ENCODE measurements at regions not wholly inside any gene's neighbourhood (a gene's known extent, or its start where the extent isn't known, plus 50 kb on each side); places are given as distances from the start of the nearest gene placed in this dataset.

DNA sequence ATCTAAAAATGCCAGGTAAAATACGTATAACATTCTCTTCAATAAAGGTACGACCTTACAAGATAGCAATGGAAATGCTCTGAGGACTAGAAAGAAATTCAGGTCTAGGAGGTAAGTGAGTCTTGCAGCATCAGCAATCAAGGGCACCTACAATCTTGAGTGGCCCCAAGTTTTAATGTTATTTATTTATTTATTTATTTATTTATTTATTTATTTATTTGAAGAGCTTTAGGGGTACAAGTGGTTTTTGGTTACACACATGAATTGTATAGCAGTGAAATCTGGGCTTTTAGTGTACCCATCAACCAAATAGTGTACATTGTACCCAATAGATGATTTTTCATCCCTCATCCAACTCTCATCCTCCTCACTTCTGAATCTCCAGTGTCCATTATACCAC is 574.0 kb upstream of the POU3F2 start:
- no peak overlapping the region for H3K27ac ChIP-seq (ENCODE audit: low read length)
- ATAC-seq (no peak), DNase-seq (no peak)
- 86% methylated on average over 2 of the region's 2 CpGs for WGBS
- no peaks in the 10 kb centered on the region for H3K27me3 ChIP-seq (ENCODE audit: control insufficient read depth, insufficient read depth)
- intact Hi-C loops (cut with DNase I), result no loop called here
- H3K4me3 ChIP-seq (ENCODE audit: low read length), result no peak overlapping the region
- no peaks in the 10 kb centered on the region for H3K4me1 ChIP-seq (ENCODE audit: control insufficient read depth, insufficient read depth, low read length)
- no peaks in the 10 kb centered on the region for H3K9me3 ChIP-seq (ENCODE audit: control insufficient read depth, low read length)

DNA sequence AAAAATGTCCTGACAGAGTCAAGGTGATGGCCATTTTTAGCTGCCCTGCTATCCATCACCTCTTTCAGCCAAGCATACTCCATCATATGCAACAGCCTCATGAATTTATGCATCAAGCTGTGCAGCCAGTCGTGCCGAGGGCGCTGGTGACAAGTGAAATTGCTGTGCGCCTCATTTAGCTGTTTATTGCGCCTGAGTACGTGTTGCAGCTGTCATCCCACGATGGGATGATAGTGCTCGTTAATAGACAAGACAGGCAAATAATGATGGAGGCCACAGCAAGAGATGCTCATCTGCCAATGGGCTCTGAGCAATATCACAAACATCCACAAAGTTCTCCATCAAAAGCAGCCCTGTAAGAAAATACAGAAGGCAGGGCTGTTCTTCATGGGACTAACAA is 562.3 kb upstream of the POU3F2 start:
- WGBS, result 78% methylated on average over 8 of the region's 8 CpGs
- Histone ChIP-seq H3K4me1 (ENCODE audit: control insufficient read depth, insufficient read depth, low read length) (no peaks in the 10 kb centered on the region), H3K9me3 (ENCODE audit: control insufficient read depth, low read length) (no peaks in the 10 kb centered on the region), H3K4me3 (ENCODE audit: low read length) (no peak overlapping the region), H3K27ac (ENCODE audit: low read length) (no peak overlapping the region), H3K27me3 (ENCODE audit: control insufficient read depth, insufficient read depth) (no peaks in the 10 kb centered on the region)
- intact Hi-C loops (cut with DNase I), result no loop called here
- ATAC-seq (no peak), DNase-seq (peak in 1 of 3 donors; percentile 6)

- WGBS, result 29% methylated on average over 2 of the region's 2 CpGs
- H3K27me3 ChIP-seq (ENCODE audit: control insufficient read depth, insufficient read depth), result no peaks in the 10 kb centered on the region
- intact Hi-C loops (cut with DNase I), result no loop called here
- ATAC-seq (no peak), DNase-seq (no peak)
- H3K4me3 ChIP-seq (ENCODE audit: low read length), result no peak overlapping the region
- H3K4me1 ChIP-seq (ENCODE audit: control insufficient read depth, insufficient read depth, low read length), result no peaks in the 10 kb centered on the region
- no peak overlapping the region for H3K27ac ChIP-seq (ENCODE audit: low read length)
- H3K9me3 ChIP-seq (ENCODE audit: control insufficient read depth, low read length), result no peaks in the 10 kb centered on the region
Observed at GRCh38 chr6:98274691-98275090, 559.7 kb upstream of the POU3F2 start.

DNA sequence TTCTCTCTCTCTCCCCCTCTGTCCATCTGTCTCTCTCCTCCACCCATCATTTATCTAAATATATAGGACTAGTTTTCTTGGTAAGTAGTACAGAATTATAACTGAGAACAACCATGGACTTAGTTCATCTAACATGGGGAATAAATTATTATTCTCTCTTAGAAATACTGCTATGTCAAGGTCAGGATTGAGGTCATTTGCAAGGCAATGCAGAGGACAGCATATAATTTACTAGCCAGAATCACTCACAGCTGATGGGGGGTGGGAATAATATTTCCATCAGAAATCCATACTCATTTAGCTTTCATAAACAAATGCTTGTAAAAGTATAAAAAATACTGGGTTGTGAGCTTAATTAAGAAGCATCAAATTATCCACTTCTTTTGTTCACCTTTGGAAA is 553.9 kb upstream of the POU3F2 start:
- no peak overlapping the region for H3K27ac ChIP-seq (ENCODE audit: low read length)
- no peak overlapping the region for H3K4me3 ChIP-seq (ENCODE audit: low read length)
- ATAC-seq (no peak), DNase-seq (no peak)
- no peaks in the 10 kb centered on the region for H3K4me1 ChIP-seq (ENCODE audit: control insufficient read depth, insufficient read depth, low read length)
- H3K9me3 ChIP-seq (ENCODE audit: control insufficient read depth, low read length), result no peaks in the 10 kb centered on the region
- no peaks in the 10 kb centered on the region for H3K27me3 ChIP-seq (ENCODE audit: control insufficient read depth, insufficient read depth)
- intact Hi-C loops (cut with DNase I), result no loop called here

DNA sequence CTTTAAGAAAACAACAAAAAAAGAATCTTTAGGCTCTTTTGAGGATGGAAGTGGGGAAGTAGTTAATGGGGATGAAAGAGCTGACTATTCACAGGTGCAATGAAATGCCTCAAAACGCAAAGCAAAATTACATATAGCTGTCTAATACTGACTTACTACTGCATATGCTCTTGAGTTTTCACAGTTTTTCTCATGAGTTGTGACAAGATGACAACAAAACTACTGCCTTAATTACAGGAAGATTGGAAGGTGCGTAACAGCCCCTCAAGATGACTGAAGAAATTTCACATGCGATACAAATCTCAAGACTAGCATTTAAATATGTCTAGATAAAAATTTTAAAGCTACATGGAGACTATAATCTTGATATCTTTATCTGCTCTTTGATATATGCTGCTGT is 547.8 kb upstream of the POU3F2 start:
- H3K4me1 ChIP-seq (ENCODE audit: control insufficient read depth, insufficient read depth, low read length), result no peaks in the 10 kb centered on the region
- intact Hi-C loops (cut with DNase I), result no loop called here
- DNase-seq (no peak), ATAC-seq (no peak)
- H3K27me3 ChIP-seq (ENCODE audit: control insufficient read depth, insufficient read depth), result no peaks in the 10 kb centered on the region
- 87% methylated on average over 3 of the region's 3 CpGs for WGBS
- no peak overlapping the region for H3K4me3 ChIP-seq (ENCODE audit: low read length)
- no peak overlapping the region for H3K27ac ChIP-seq (ENCODE audit: low read length)
- no peaks in the 10 kb centered on the region for H3K9me3 ChIP-seq (ENCODE audit: control insufficient read depth, low read length)

- ATAC-seq, result no peak
Observed at GRCh38 chr6:98287876-98288275, 546.5 kb upstream of the POU3F2 start.

GRCh38 chr6:98292810-98293209 is 541.6 kb upstream of the POU3F2 start:
- Histone ChIP-seq H3K4me1 (ENCODE audit: control insufficient read depth, insufficient read depth, low read length) (no peaks in the 10 kb centered on the region), H3K9me3 (ENCODE audit: control insufficient read depth, low read length) (no peaks in the 10 kb centered on the region), H3K4me3 (ENCODE audit: low read length) (no peak overlapping the region), H3K27me3 (ENCODE audit: control insufficient read depth, insufficient read depth) (no peaks in the 10 kb centered on the region), H3K27ac (ENCODE audit: low read length) (no peak overlapping the region)
- 63% methylated on average over 3 of the region's 3 CpGs for WGBS
- no peak for ATAC-seq
- intact Hi-C loops (cut with DNase I), result no loop called here
- DNase-seq, result no peak

More at GRCh38 chr6:98287876-98288275, 546.5 kb upstream of the POU3F2 start:
- DNase-seq, result no peak
- intact Hi-C loops (cut with DNase I), result no loop called here
- Histone ChIP-seq H3K9me3 (ENCODE audit: control insufficient read depth, low read length) (no peaks in the 10 kb centered on the region), H3K27ac (ENCODE audit: low read length) (no peak overlapping the region), H3K27me3 (ENCODE audit: control insufficient read depth, insufficient read depth) (no peaks in the 10 kb centered on the region), H3K4me3 (ENCODE audit: low read length) (no peak overlapping the region), H3K4me1 (ENCODE audit: control insufficient read depth, insufficient read depth, low read length) (no peaks in the 10 kb centered on the region)
- WGBS, result 73% methylated on average over 3 of the region's 3 CpGs

DNA sequence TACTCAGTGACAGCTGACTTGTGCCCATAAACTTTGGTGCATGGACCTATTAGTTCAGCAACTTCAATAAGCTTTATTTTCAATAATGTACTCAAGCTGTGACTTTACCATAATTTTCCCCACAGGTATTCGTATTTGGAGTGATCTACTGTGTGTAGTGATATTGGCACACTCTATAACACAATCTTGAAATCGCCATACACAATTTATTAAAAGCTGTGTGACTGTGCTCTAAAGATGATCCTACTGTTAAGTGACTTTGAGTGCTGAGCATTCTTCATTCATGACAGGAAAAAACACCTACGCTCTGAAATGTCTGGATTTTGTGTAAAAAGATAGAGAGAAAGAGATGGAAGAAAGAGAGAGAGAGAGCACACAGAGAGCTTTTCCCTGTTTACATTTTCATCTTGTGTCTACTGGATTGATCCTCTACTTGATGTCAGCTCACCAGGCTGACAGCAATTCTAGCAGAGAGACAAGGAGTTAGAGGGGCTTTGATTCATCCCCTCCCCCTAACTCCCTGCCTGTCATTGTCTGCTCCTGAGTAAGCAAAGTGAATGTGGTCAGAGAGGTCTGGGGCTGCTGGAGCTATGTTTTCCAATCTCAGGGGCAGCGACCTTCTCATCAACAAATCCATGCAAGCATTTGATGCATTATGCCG is 538.7 kb upstream of the POU3F2 start:
- Histone ChIP-seq H3K9me3 (ENCODE audit: control insufficient read depth, low read length) (no peaks in the 10 kb centered on the region), H3K27me3 (ENCODE audit: control insufficient read depth, insufficient read depth) (no peaks in the 10 kb centered on the region), H3K27ac (ENCODE audit: low read length) (no peak overlapping the region), H3K4me1 (ENCODE audit: control insufficient read depth, insufficient read depth, low read length) (no peaks in the 10 kb centered on the region), H3K4me3 (ENCODE audit: low read length) (no peak overlapping the region)
- WGBS, result 37% methylated on average over 5 of the region's 5 CpGs
- intact Hi-C loops (cut with DNase I), result no loop called here
- no peak for ATAC-seq
- no peak for DNase-seq

DNA sequence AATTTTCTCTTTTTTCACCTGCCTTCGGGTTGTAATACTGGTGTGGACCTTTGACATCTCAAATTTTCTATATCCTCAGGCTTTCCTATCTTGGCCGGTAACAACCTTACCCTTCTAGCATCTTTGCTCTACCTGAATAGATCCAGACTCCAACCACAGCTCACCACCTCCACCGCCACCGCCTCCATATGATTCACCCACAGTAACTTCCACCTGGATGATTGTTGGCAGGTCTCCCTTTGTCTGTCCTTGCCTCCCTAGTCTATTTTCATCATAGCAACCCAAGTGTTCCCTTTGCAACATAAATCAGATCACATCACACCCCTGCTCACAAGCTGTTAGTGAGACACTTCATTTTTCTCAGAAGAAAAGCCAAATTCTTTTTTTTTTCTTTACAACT is 525.8 kb upstream of the POU3F2 start:
- intact Hi-C loops (cut with DNase I), result no loop called here
- DNase-seq (no peak), ATAC-seq (no peak)
- H3K27me3 ChIP-seq (ENCODE audit: control insufficient read depth, insufficient read depth), result no peaks in the 10 kb centered on the region
- no peaks in the 10 kb centered on the region for H3K4me1 ChIP-seq (ENCODE audit: control insufficient read depth, insufficient read depth, low read length)
- no peaks in the 10 kb centered on the region for H3K9me3 ChIP-seq (ENCODE audit: control insufficient read depth, low read length)
- no peak overlapping the region for H3K4me3 ChIP-seq (ENCODE audit: low read length)
- WGBS, result 88% methylated on average over 4 of the region's 4 CpGs
- no peak overlapping the region for H3K27ac ChIP-seq (ENCODE audit: low read length)

GRCh38 chr6:98310443-98310842 is 523.9 kb upstream of the POU3F2 start:
- no peak overlapping the region for H3K4me3 ChIP-seq (ENCODE audit: low read length)
- no peaks in the 10 kb centered on the region for H3K4me1 ChIP-seq (ENCODE audit: control insufficient read depth, insufficient read depth, low read length)
- 75% methylated on average over 5 of the region's 5 CpGs for WGBS
- no peaks in the 10 kb centered on the region for H3K27me3 ChIP-seq (ENCODE audit: control insufficient read depth, insufficient read depth)
- no peaks in the 10 kb centered on the region for H3K9me3 ChIP-seq (ENCODE audit: control insufficient read depth, low read length)
- intact Hi-C loops (cut with DNase I), result no loop called here
- no peak overlapping the region for H3K27ac ChIP-seq (ENCODE audit: low read length)
- DNase-seq (no peak), ATAC-seq (no peak)

DNA sequence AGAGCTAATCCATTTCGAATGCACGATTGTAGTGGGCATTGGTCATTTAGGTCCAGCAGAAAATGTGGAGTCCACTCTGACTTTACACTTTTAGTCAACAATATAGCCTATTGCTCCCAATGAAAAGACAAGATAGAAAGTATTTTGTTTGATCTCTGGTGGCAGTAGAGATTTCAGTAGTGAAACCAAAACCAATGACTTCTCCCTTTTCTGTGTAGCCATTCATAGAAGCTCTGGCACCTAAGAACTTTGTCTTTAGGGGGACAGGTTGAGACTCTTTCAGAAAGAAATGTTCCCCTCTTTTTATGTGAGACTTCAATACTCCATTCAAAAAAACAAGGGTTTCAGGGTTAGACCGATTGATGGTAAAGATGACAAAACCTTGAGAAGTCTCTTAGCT is 510.8 kb upstream of the POU3F2 start:
- H3K4me1 ChIP-seq (ENCODE audit: control insufficient read depth, insufficient read depth, low read length), result no peaks in the 10 kb centered on the region
- no peak overlapping the region for H3K4me3 ChIP-seq (ENCODE audit: low read length)
- H3K27me3 ChIP-seq (ENCODE audit: control insufficient read depth, insufficient read depth), result no peaks in the 10 kb centered on the region
- no peak overlapping the region for H3K27ac ChIP-seq (ENCODE audit: low read length)
- no peak for ATAC-seq
- no peak for DNase-seq
- H3K9me3 ChIP-seq (ENCODE audit: control insufficient read depth, low read length), result no peaks in the 10 kb centered on the region
- intact Hi-C loops (cut with DNase I), result no loop called here
- 51% methylated on average over 3 of the region's 3 CpGs for WGBS

GRCh38 chr6:98324446-98324845 is 509.9 kb upstream of the POU3F2 start:
- no peaks in the 10 kb centered on the region for H3K9me3 ChIP-seq (ENCODE audit: control insufficient read depth, low read length)
- H3K27ac ChIP-seq (ENCODE audit: low read length), result no peak overlapping the region
- 28% methylated on average over 3 of the region's 3 CpGs for WGBS
- no peak for ATAC-seq
- H3K27me3 ChIP-seq (ENCODE audit: control insufficient read depth, insufficient read depth), result no peaks in the 10 kb centered on the region
- no peak for DNase-seq
- H3K4me1 ChIP-seq (ENCODE audit: control insufficient read depth, insufficient read depth, low read length), result no peaks in the 10 kb centered on the region
- no peak overlapping the region for H3K4me3 ChIP-seq (ENCODE audit: low read length)
- intact Hi-C loops (cut with DNase I), result no loop called here
